Colonic mucosa (tissue), 4 donors: ENCODE measurements at regions not wholly inside any gene's neighbourhood (a gene's known extent, or its start where the extent isn't known, plus 50 kb on each side); places are given as distances from the start of the nearest gene placed in this dataset.

Experiments
- DNase-seq: peaks from one replicate; pipeline ENCODE4 v3.0.0-alpha.2; 2020
- H3K27ac ChIP-seq: fragments of 200-600 bp; one replicate; pipeline ENCODE4 v1.8.0; 2021
- H3K27me3 ChIP-seq: fragments of 200-600 bp; one replicate; pipeline ENCODE4 v1.8.0; 2021
- H3K36me3 ChIP-seq: fragments of 200-600 bp; one replicate; pipeline ENCODE4 v1.8.0; 2021
- H3K4me1 ChIP-seq: fragments of 200-600 bp; one replicate; pipeline ENCODE4 v1.8.0; 2021; ENCODE audit warnings: mild to moderate bottlenecking
- H3K4me3 ChIP-seq: fragments of 200-600 bp; one replicate; pipeline ENCODE4 v1.8.0; 2021
- H3K9ac ChIP-seq, 2 donors: one replicate each; pipeline ENCODE4 v1.7.0; 2013; ENCODE audit warnings: control low read depth in 2 of 2, low read depth in 2 of 2, low read length in 2 of 2
- H3K9me3 ChIP-seq: fragments of 200-600 bp; one replicate; pipeline ENCODE4 v1.8.0; 2021
- CTCF ChIP-seq: fragments of 200-600 bp; IDR thresholded peaks from one replicate; pipeline ENCODE4 v1.8.0; 2022; ENCODE audit warnings: antibody characterized with exemption, mild to moderate bottlenecking
- intact Hi-C: fragments of 100-400 bp; cut with DNase I; formaldehyde crosslinking; loops from one replicate; pipeline ENCODE4 v1.14.1; 2022
- donor health status: healthy.
- donor health status: DM: no; HTN: no; CAD: no.
- donor health status: DM: no; HTN: no; CAD: no.

GRCh38 chr16:59168461-59169114 lies 434.5 kb upstream of the GOT2 start:
- Histone ChIP-seq H3K9me3 (no peaks in the 10 kb centered on the region), H3K27ac (no peak overlapping the region), H3K4me3 (no peak overlapping the region), H3K36me3 (no peaks in the 10 kb centered on the region), H3K4me1 (no peaks in the 10 kb centered on the region), H3K9ac (no peak overlapping the region), H3K27me3 (no peaks in the 10 kb centered on the region)
- intact Hi-C loops = no loop called here
- DNase-seq = no peak
- TF ChIP-seq CTCF = no peak

- intact Hi-C loops = no loop called here
- no peaks in the 10 kb centered on the region for H3K4me1 ChIP-seq
- H3K36me3 ChIP-seq = no peaks in the 10 kb centered on the region
- no peak overlapping the region for H3K27ac ChIP-seq
- H3K27me3 ChIP-seq = no peaks in the 10 kb centered on the region
- no peak overlapping the region for H3K4me3 ChIP-seq
- H3K9ac ChIP-seq = no peak overlapping the region
- DNase-seq = no peak
- H3K9me3 ChIP-seq = no peaks in the 10 kb centered on the region
- TF ChIP-seq CTCF = no peak
These were observed 430.3 kb upstream of the GOT2 start for GRCh38 chr16:59164461-59164860.

GRCh38 chr16:59163371-59164055 lies 429.4 kb upstream of the GOT2 start:
- no peak overlapping the region for H3K27ac ChIP-seq
- H3K4me3 ChIP-seq = no peak overlapping the region
- H3K27me3 ChIP-seq = no peaks in the 10 kb centered on the region
- intact Hi-C loops = no loop called here
- no peaks in the 10 kb centered on the region for H3K4me1 ChIP-seq
- no peak overlapping the region for H3K9ac ChIP-seq
- no peak for TF ChIP-seq CTCF
- H3K9me3 ChIP-seq = no peaks in the 10 kb centered on the region
- no peaks in the 10 kb centered on the region for H3K36me3 ChIP-seq
- no peak for DNase-seq

GRCh38 chr16:59161679-59162078 lies 427.6 kb upstream of the GOT2 start:
- no peak overlapping the region for H3K4me3 ChIP-seq
- H3K4me1 ChIP-seq = no peaks in the 10 kb centered on the region
- no peak for TF ChIP-seq CTCF
- H3K27ac ChIP-seq = no peak overlapping the region
- intact Hi-C loops = no loop called here
- no peak overlapping the region for H3K9ac ChIP-seq
- H3K27me3 ChIP-seq = no peaks in the 10 kb centered on the region
- H3K9me3 ChIP-seq = no peaks in the 10 kb centered on the region
- no peak for DNase-seq
- H3K36me3 ChIP-seq = no peaks in the 10 kb centered on the region

- no peak overlapping the region for H3K27ac ChIP-seq
- intact Hi-C loops = no loop called here
- DNase-seq = no peak
- no peak overlapping the region for H3K4me3 ChIP-seq
- H3K36me3 ChIP-seq = no peaks in the 10 kb centered on the region
- no peak for TF ChIP-seq CTCF
- no peaks in the 10 kb centered on the region for H3K27me3 ChIP-seq
- H3K9ac ChIP-seq = no peak overlapping the region
- H3K9me3 ChIP-seq = no peaks in the 10 kb centered on the region
- H3K4me1 ChIP-seq = no peaks in the 10 kb centered on the region
These were observed 420.2 kb upstream of the GOT2 start for GRCh38 chr16:59154295-59154694.
